ENCODE measurements at regions not wholly inside any gene's neighbourhood (a gene's known extent, or its start where the extent isn't known, plus 50 kb on each side); places are given as distances from the start of the nearest gene placed in this dataset.

DNA sequence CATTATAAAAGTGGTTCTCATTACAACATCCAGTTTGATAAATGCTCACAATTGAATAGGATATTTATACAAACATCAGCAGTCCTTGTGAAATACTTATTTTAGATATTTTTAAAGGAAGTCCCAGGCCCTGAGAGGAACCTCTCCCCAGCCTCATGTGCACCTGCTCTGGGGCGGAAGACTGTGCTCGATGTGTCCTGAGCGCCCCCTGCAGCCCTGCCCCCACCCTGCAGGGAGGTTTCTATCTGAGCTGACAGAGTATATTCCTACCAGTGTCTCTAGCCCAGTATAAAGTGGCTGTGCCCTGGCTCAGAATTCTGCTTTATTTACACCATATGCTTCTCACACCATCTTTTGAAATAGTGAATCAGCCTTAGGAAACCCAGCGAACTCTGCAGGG, 1349.1 kb downstream of the TMEM121 start:
- no peak for DNase-seq

DNA sequence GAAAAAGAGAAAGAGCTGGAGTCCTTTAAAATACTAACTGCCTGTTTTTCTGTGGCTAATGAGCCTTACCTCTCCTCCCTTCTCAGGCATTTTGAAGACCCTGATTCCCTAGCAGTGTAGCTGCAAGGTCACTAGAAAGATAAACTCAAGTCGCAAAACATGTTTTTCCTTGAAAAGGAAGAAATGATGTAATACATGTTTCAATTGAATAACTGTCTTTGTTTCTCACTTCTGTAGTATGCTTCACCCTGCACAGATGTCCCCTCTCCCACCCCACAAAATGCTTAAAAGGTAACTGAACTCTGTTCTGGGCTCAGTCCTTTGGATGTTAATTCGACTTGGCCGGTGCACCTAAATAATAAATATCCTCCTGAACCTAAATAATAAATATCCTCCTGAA, 1350.3 kb downstream of the TMEM121 start:
- DNase-seq = no peak

DNA sequence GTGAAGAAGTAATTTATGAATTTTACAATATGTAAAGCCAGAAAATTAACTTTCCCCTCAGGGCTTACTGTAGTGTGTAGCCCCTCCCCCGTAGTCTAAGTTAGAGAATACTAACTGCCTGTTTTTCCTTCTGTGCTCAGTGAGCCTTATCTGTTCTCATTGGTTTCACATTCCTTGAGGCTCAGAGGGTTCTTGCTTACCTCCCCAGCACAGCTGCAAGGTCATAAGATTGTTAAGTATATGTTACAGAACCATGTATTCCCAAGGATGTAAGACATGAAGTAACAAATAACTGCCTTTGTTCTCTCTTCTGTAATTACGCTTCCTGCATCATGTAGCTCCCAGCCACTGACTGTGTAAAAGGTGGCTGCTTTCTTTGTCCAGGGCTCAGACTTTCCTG, 1351.1 kb downstream of the TMEM121 start:
- DNase-seq = no peak

DNA sequence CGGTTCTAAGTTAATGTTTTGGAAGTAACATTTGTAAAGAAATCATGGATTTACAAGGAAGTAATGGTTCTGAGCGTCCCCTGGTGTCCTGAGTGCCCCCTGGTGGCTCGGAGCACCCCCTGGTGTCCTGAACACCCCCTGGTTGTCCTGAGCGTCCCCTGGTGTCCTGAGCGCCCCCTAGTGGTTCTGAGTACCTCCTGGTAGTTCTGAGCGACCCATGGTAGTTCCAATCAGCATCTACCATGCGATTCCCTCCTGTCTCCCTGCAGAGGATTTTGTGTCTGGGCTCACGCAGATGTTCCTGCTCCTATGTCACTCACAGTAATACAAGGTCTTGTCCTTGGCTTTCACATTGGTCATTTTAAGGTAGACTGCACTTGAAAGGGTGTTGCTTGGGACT, 1352.9 kb downstream of the TMEM121 start:
- no peak for DNase-seq

DNA sequence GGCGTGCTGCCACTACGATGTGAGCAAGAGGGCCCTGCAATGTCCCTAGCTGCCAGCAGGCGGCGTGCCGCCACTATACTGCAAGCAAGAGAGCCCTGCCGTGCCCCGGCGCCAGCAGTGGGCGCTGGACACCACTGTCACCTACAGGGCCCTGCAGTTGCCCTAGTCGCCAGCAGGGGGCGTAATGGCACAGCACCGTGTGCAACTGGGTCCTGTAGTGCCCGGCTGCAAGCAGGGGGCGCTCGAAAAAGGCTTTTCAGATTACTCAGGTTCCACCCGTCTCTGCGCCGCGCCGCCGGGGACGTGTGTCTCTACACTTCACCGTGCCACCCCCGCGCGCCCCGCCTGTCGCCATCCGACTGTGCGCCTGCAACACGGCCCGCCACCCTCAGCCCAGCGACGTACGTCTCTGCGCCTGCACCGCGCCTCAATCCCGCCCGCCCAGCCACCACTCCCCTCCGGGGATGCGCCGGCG, 1356.9 kb downstream of the TMEM121 start:
- no peak for DNase-seq
